HEK293 (cell line): ENCODE measurements at regions not wholly inside any gene's neighbourhood (a gene's known extent, or its start where the extent isn't known, plus 50 kb on each side); places are given as distances from the start of the nearest gene placed in this dataset.

Experiments
- CTCF ChIA-PET: fragments of 350-600 bp; formaldehyde crosslinking; extraction: SDS; loops from one replicate; lab custom pipeline; 2021; ENCODE audit warnings: antibody characterized with exemption; lab: Yijun Ruan, JAX
- POLR2A ChIA-PET: fragments of 300-600 bp; formaldehyde crosslinking; extraction: SDS; loops from one replicate; lab custom pipeline; 2020; ENCODE audit warnings: antibody characterized with exemption, inconsistent platforms; lab: Yijun Ruan, JAX
- H3K27ac ChIP-seq: fragments of 200-500 bp; sonication (Bioruptor generic); 2 replicates; pipeline ENCODE4 v1.5.1; 2014; ENCODE audit warnings: low read depth, low read length, control low read depth, inconsistent platforms; ENCODE audit errors: extremely low read depth
- H3K36me3 ChIP-seq, 2 experiments: fragments of 200-500 bp in 1 of 2; sonication (Bioruptor generic) in 1 of 2; 1 replicate in 1 of 2; 2 replicates in 1 of 2; pipeline ENCODE4 v1.5.1; 2014 to 2017; ENCODE audit warnings: inconsistent platforms in 2 of 2, low read length in 2 of 2; ENCODE audit not compliant: control insufficient read depth in 2 of 2, insufficient read depth in 1 of 2
- H3K4me1 ChIP-seq: fragments of 200-500 bp; sonication (Bioruptor generic); 2 replicates; pipeline ENCODE4 v1.5.1; 2014; ENCODE audit warnings: mild to moderate bottlenecking, low read length, inconsistent platforms; ENCODE audit not compliant: control insufficient read depth, insufficient read depth
- H3K4me3 ChIP-seq: 2 replicates; pipeline ENCODE4 v1.5.1; 2011; ENCODE audit warnings: low read depth, mild to moderate bottlenecking, control low read depth, low read length, moderate library complexity
- H3K9me3 ChIP-seq: fragments of 200-500 bp; sonication (Bioruptor generic); 2 replicates; pipeline ENCODE4 v1.5.1; 2014; ENCODE audit warnings: low read depth, low read length, inconsistent platforms; ENCODE audit not compliant: control insufficient read depth, insufficient read depth
- GLIS1 ChIP-seq: fragments of 450-650 bp; formaldehyde crosslinking; IDR thresholded peaks from 2 replicates; pipeline ENCODE4 v1.5.1; 2016; ENCODE audit warnings: missing biosample characterization, missing genetic modification characterization
- IKZF3 ChIP-seq: fragments of 450-650 bp; IDR thresholded peaks from 2 replicates; pipeline ENCODE4 v1.5.0; 2018; ENCODE audit warnings: missing biosample characterization, mild to moderate bottlenecking, missing genetic modification characterization, moderate library complexity
- KLF1 ChIP-seq: fragments of 450-650 bp; formaldehyde crosslinking; IDR thresholded peaks from 2 replicates; pipeline ENCODE4 v1.5.1; 2016; ENCODE audit warnings: missing biosample characterization, missing genetic modification characterization
- KLF10 ChIP-seq: fragments of 450-650 bp; IDR thresholded peaks from 2 replicates; pipeline ENCODE4 v1.5.1; 2018; ENCODE audit warnings: missing biosample characterization, mild to moderate bottlenecking, missing genetic modification characterization
- KLF9 ChIP-seq: fragments of 450-650 bp; formaldehyde crosslinking; IDR thresholded peaks from 2 replicates; pipeline ENCODE4 v1.5.1; 2016; ENCODE audit warnings: missing biosample characterization, missing genetic modification characterization, low read depth
- MEIS1 ChIP-seq: sonication (generic); formaldehyde crosslinking; IDR thresholded peaks from 2 replicates; pipeline ENCODE4 v1.8.1; 2022; ENCODE audit warnings: missing genetic modification reagents, mild to moderate bottlenecking, borderline replicate concordance
- PRDM1 ChIP-seq: fragments of 450-650 bp; formaldehyde crosslinking; IDR thresholded peaks from 2 replicates; pipeline ENCODE4; 2016; ENCODE audit warnings: missing biosample characterization, missing genetic modification characterization
- REPIN1 ChIP-seq: fragments of 450-650 bp; formaldehyde crosslinking; IDR thresholded peaks from 2 replicates; pipeline ENCODE4 v1.5.1; 2017; ENCODE audit warnings: missing biosample characterization, missing genetic modification characterization, low read depth
- SALL2 ChIP-seq: fragments of 450-650 bp; formaldehyde crosslinking; IDR thresholded peaks from 2 replicates; pipeline ENCODE4 v1.5.0; 2017; ENCODE audit warnings: missing biosample characterization, mild to moderate bottlenecking, missing genetic modification characterization, borderline replicate concordance
- SP2 ChIP-seq: fragments of 450-650 bp; formaldehyde crosslinking; IDR thresholded peaks from 2 replicates; pipeline ENCODE4 v1.5.1; 2016; ENCODE audit warnings: missing biosample characterization, missing genetic modification characterization
- YY2 ChIP-seq: fragments of 450-650 bp; formaldehyde crosslinking; IDR thresholded peaks from 2 replicates; pipeline ENCODE4 v1.5.1; 2016; ENCODE audit warnings: missing biosample characterization, missing genetic modification characterization
- ZBTB1 ChIP-seq: fragments of 450-650 bp; formaldehyde crosslinking; IDR thresholded peaks from 2 replicates; pipeline ENCODE4 v1.5.1; 2016; ENCODE audit warnings: missing biosample characterization, missing genetic modification characterization
- ZBTB11 ChIP-seq: fragments of 450-650 bp; formaldehyde crosslinking; conservative IDR thresholded peaks from 2 replicates; pipeline ENCODE4 v1.5.1; 2016; ENCODE audit warnings: low read depth, missing biosample characterization, missing genetic modification characterization
- ZFP69B ChIP-seq: fragments of 450-650 bp; formaldehyde crosslinking; IDR thresholded peaks from 2 replicates; pipeline ENCODE4 v1.5.1; 2016; ENCODE audit warnings: missing biosample characterization, missing genetic modification characterization
- ZNF146 ChIP-seq: fragments of 450-650 bp; formaldehyde crosslinking; IDR thresholded peaks from 2 replicates; pipeline ENCODE4 v1.5.1; 2016; ENCODE audit warnings: missing biosample characterization, missing genetic modification characterization
- ZNF155 ChIP-seq: fragments of 450-650 bp; formaldehyde crosslinking; IDR thresholded peaks from 2 replicates; pipeline ENCODE4 v1.5.1; 2016; ENCODE audit warnings: missing biosample characterization, missing genetic modification characterization
- ZNF202 ChIP-seq: fragments of 450-650 bp; formaldehyde crosslinking; IDR thresholded peaks from 2 replicates; pipeline ENCODE4 v1.5.1; 2016; ENCODE audit warnings: missing biosample characterization, missing genetic modification characterization, borderline replicate concordance
- ZNF214 ChIP-seq: fragments of 450-650 bp; formaldehyde crosslinking; IDR thresholded peaks from 2 replicates; pipeline ENCODE4 v1.5.1; 2017; ENCODE audit warnings: missing biosample characterization, mild to moderate bottlenecking, missing genetic modification characterization, borderline replicate concordance
- ZNF266 ChIP-seq: fragments of 450-650 bp; formaldehyde crosslinking; IDR thresholded peaks from 2 replicates; pipeline ENCODE4 v1.5.1; 2016; ENCODE audit warnings: missing biosample characterization, missing genetic modification characterization, low read depth
- ZNF280C ChIP-seq: fragments of 450-650 bp; formaldehyde crosslinking; IDR thresholded peaks from 2 replicates; pipeline ENCODE4 v1.5.1; 2016; ENCODE audit warnings: missing biosample characterization, missing genetic modification characterization
- ZNF302 ChIP-seq: fragments of 450-650 bp; formaldehyde crosslinking; IDR thresholded peaks from 2 replicates; pipeline ENCODE4 v1.5.1; 2016; ENCODE audit warnings: missing biosample characterization, missing genetic modification characterization, low read depth
- ZNF341 ChIP-seq: fragments of 450-650 bp; formaldehyde crosslinking; IDR thresholded peaks from 2 replicates; pipeline ENCODE4; 2016; ENCODE audit warnings: low read depth, missing biosample characterization, missing genetic modification characterization
- ZNF521 ChIP-seq: fragments of 450-650 bp; formaldehyde crosslinking; IDR thresholded peaks from 2 replicates; pipeline ENCODE4 v1.5.1; 2017; ENCODE audit warnings: missing biosample characterization, mild to moderate bottlenecking, missing genetic modification characterization
- ZNF549 ChIP-seq: fragments of 450-650 bp; IDR thresholded peaks from 2 replicates; pipeline ENCODE4 v1.5.1; 2018; ENCODE audit warnings: missing biosample characterization, missing genetic modification characterization, mild to moderate bottlenecking, inconsistent platforms, moderate library complexity
- ZNF610 ChIP-seq: fragments of 450-650 bp; formaldehyde crosslinking; IDR thresholded peaks from 2 replicates; pipeline ENCODE4 v1.5.1; 2016; ENCODE audit warnings: missing biosample characterization, missing genetic modification characterization, borderline replicate concordance
- ZNF677 ChIP-seq: fragments of 450-650 bp; IDR thresholded peaks from 2 replicates; pipeline ENCODE4 v1.5.0; 2018; ENCODE audit warnings: missing biosample characterization, mild to moderate bottlenecking, missing genetic modification characterization, moderate library complexity
- ZNF776 ChIP-seq: fragments of 450-650 bp; formaldehyde crosslinking; IDR thresholded peaks from 2 replicates; pipeline ENCODE4 v1.5.0; 2017; ENCODE audit warnings: missing biosample characterization, missing genetic modification characterization, borderline replicate concordance
- ZNF791 ChIP-seq: fragments of 450-650 bp; formaldehyde crosslinking; IDR thresholded peaks from 2 replicates; pipeline ENCODE4 v1.5.1; 2016; ENCODE audit warnings: missing biosample characterization, missing genetic modification characterization
- TF ChIP-seq, protein P1 (sequence below): fragments of 450-650 bp; formaldehyde crosslinking; IDR thresholded peaks from 2 replicates; pipeline ENCODE4 v1.5.1; 2016; ENCODE audit warnings: missing biosample characterization, missing genetic modification characterization

DNA sequence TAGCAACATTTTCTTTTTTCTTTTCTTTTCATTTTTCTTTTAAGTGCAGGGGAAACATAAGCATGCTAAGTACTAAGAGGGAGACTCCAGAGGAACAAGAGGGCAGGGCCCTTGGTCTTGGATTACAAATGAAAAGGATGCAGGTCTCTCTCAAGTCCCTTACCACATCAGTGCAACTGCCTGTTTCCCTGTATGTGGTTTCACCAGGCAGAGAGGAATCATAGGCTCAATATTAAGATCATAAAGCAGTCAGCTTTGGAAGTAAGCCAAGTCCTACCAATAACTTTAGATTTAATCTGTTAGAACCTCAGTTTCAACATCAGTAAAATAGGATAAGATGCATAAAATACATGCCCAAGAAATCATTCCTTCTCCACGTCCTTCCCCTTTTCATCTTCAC is 422.7 kb upstream of the PAPPA start:
- CTCF ChIA-PET, result no interaction called here
- no peak for TF ChIP-seq ZNF280C (tag by site-specific recombination)
- no peak for TF ChIP-seq ZNF610 (tag by site-specific recombination)
- TF ChIP-seq ZNF302, result no peak
- no peak for TF ChIP-seq KLF1 (tag by site-specific recombination)
- no peak for TF ChIP-seq IKZF3 (tag by site-specific recombination)
- no peak for TF ChIP-seq REPIN1
- no peak for TF ChIP-seq ZNF214 (tag by site-specific recombination)
- TF ChIP-seq MEIS1 (CRISPR knock-in tag), result no peak
- no peak for TF ChIP-seq GLIS1 (tag by site-specific recombination)
- no peak for TF ChIP-seq ZBTB1 (tag by site-specific recombination)
- no peak for TF ChIP-seq ZBTB11
- no peak for TF ChIP-seq ZNF776 (tag by site-specific recombination)
- no peak for TF ChIP-seq ZNF202 (tag by site-specific recombination)
- TF ChIP-seq, all 188 proteins: peak for 0
- no peak overlapping the region for H3K4me3 ChIP-seq
- H3K27ac ChIP-seq, result no peak overlapping the region
- H3K9me3 ChIP-seq, result no peaks in the 10 kb centered on the region
- POLR2A ChIA-PET, result no interaction called here
- no peaks in the 10 kb centered on the region for H3K36me3 ChIP-seq
- H3K4me1 ChIP-seq, result 0 out of 2 replicates have a peak, but pooled peaks cover 4% of the 10 kb centered on the region

DNA sequence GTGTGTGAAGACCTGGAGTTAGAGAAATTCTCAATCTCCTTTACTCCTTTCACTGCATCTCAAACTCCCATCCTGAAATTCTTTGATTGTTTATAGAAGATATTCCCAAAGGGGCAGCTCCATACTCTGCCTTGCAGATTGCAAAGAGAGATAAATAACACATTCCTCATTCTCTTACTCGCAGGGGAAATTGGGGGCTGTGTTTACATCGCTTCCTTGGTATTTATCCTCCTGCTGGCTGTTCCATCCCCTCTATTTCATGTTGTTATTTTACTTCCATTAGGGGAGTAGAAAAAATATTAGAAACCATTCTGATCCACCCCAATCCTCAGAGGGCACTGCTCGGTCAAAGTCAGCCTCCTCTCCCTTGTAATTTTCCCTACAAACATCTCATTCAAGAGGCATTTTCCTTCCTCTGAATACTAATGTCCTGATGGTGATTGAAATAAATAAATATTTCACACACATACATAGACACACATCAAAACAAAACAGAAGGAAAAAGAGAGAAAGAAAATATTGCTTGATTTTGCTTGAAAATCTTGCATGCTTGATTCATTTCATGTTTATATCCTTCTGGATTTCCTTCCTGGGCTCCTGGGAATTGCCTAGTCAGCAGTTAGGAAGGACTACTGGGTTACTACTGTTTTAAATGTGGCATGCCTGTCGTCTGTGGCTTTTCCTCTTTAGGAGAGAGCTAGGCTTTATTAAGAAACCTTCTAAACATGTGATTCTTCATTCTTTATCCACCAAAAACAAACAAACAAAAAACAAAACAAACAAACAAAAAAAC is 420.1 kb upstream of the PAPPA start:
- no peaks in the 10 kb centered on the region for H3K36me3 ChIP-seq
- H3K4me3 ChIP-seq, result no peak overlapping the region
- 0 out of 2 replicates have a peak, but pooled peaks cover 4% of the 10 kb centered on the region for H3K4me1 ChIP-seq
- no peak overlapping the region for H3K27ac ChIP-seq
- ChIA-PET CTCF (no interaction called here), POLR2A (no interaction called here)
- no peak for TF ChIP-seq ZFP69B (tag by site-specific recombination)
- TF ChIP-seq YY2 (tag by site-specific recombination), result no peak
- no peak for TF ChIP-seq ZNF677 (tag by site-specific recombination)
- TF ChIP-seq ZNF549 (tag by site-specific recombination), result no peak
- TF ChIP-seq KLF10 (tag by site-specific recombination), result no peak
- TF ChIP-seq, protein P1, sequence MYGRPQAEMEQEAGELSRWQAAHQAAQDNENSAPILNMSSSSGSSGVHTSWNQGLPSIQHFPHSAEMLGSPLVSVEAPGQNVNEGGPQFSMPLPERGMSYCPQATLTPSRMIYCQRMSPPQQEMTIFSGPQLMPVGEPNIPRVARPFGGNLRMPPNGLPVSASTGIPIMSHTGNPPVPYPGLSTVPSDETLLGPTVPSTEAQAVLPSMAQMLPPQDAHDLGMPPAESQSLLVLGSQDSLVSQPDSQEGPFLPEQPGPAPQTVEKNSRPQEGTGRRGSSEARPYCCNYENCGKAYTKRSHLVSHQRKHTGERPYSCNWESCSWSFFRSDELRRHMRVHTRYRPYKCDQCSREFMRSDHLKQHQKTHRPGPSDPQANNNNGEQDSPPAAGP (tag by site-specific recombination), result no peak
- no peak for TF ChIP-seq ZNF341 (tag by site-specific recombination)
- no peak for TF ChIP-seq ZNF155
- TF ChIP-seq ZNF521 (tag by site-specific recombination), result no peak
- no peak for TF ChIP-seq ZNF791
- TF ChIP-seq PRDM1 (tag by site-specific recombination), result no peak
- no peak for TF ChIP-seq KLF9 (tag by site-specific recombination)
- TF ChIP-seq ZNF202 (tag by site-specific recombination), result no peak
- no peak for TF ChIP-seq ZNF266 (tag by site-specific recombination)
- TF ChIP-seq SP2 (tag by site-specific recombination), result no peak
- no peak for TF ChIP-seq IKZF3 (tag by site-specific recombination)
- TF ChIP-seq ZNF146 (tag by site-specific recombination), result no peak
- TF ChIP-seq SALL2 (tag by site-specific recombination), result no peak
- H3K9me3 ChIP-seq, result no peaks in the 10 kb centered on the region
